ENCODE measurements at regions not wholly inside any gene's neighbourhood (a gene's known extent, or its start where the extent isn't known, plus 50 kb on each side); places are given as distances from the start of the nearest gene placed in this dataset.
A peak's percentile ranks its signal among the peaks of the same experiment; 100 is the strongest.
"Not testable (repeated sequence)": the region's sequence is repeated elsewhere in the genome, so short reads cannot be mapped to it uniquely, and the experiment has no call there.

GRCh38 chrY:17827155-17827554 is 52.9 kb downstream of the CDY2B start:
- H3K4me3 ChIP-seq; H3K4me1 ChIP-seq; DNase-seq; H3K27ac ChIP-seq; H3K36me3 ChIP-seq; intact Hi-C loops (cut with DNase I); H3K27me3 ChIP-seq; ATAC-seq; H3K9me3 ChIP-seq: not testable (repeated sequence)

GRCh38 chrY:17819700-17820099 is 60.3 kb downstream of the CDY2B start:
- H3K4me1 ChIP-seq; H3K36me3 ChIP-seq; H3K27ac ChIP-seq; DNase-seq; H3K27me3 ChIP-seq; H3K9me3 ChIP-seq; H3K4me3 ChIP-seq; intact Hi-C loops (cut with DNase I); ATAC-seq: not testable (repeated sequence)

- DNase-seq; H3K36me3 ChIP-seq; H3K27ac ChIP-seq; H3K27me3 ChIP-seq; H3K9me3 ChIP-seq; H3K4me1 ChIP-seq; ATAC-seq; H3K4me3 ChIP-seq; intact Hi-C loops (cut with DNase I): not testable (repeated sequence)
Measured at GRCh38 chrY:17819025-17819646, 60.9 kb downstream of the CDY2B start.

- H3K27me3 ChIP-seq; DNase-seq; H3K4me1 ChIP-seq; H3K27ac ChIP-seq; H3K36me3 ChIP-seq; ATAC-seq; H3K4me3 ChIP-seq; intact Hi-C loops (cut with DNase I); H3K9me3 ChIP-seq: not testable (repeated sequence)
Measured at GRCh38 chrY:17817076-17818068, 62.6 kb downstream of the CDY2B start.

GRCh38 chrY:17812664-17813063 is 67.4 kb downstream of the CDY2B start:
- H3K4me3 ChIP-seq; H3K27ac ChIP-seq; intact Hi-C loops (cut with DNase I); H3K36me3 ChIP-seq; H3K4me1 ChIP-seq; DNase-seq; H3K27me3 ChIP-seq; ATAC-seq; H3K9me3 ChIP-seq: not testable (repeated sequence)

GRCh38 chrY:17799915-17800314 is 80.1 kb downstream of the CDY2B start:
- H3K27me3 ChIP-seq; H3K9me3 ChIP-seq; H3K36me3 ChIP-seq; intact Hi-C loops (cut with DNase I); ATAC-seq; H3K4me3 ChIP-seq; H3K4me1 ChIP-seq; DNase-seq; H3K27ac ChIP-seq: not testable (repeated sequence)

- H3K27ac ChIP-seq; H3K4me3 ChIP-seq; H3K36me3 ChIP-seq; H3K27me3 ChIP-seq; ATAC-seq; H3K9me3 ChIP-seq; DNase-seq; H3K4me1 ChIP-seq; intact Hi-C loops (cut with DNase I): not testable (repeated sequence)
Measured at GRCh38 chrY:17787214-17787613, 92.8 kb downstream of the CDY2B start.

- H3K36me3 ChIP-seq; ATAC-seq; DNase-seq; H3K4me1 ChIP-seq; H3K27ac ChIP-seq; H3K27me3 ChIP-seq; H3K4me3 ChIP-seq; H3K9me3 ChIP-seq; intact Hi-C loops (cut with DNase I): not testable (repeated sequence)
Measured at GRCh38 chrY:17766000-17766699, 113.9 kb downstream of the CDY2B start.

- H3K27ac ChIP-seq; H3K27me3 ChIP-seq; H3K4me3 ChIP-seq; intact Hi-C loops (cut with DNase I); H3K9me3 ChIP-seq; H3K36me3 ChIP-seq; DNase-seq; H3K4me1 ChIP-seq; ATAC-seq: not testable (repeated sequence)
Measured at GRCh38 chrY:17759213-17759612, 120.8 kb downstream of the CDY2B start.

GRCh38 chrY:17752887-17753497 is 127.0 kb downstream of the CDY2B start:
- H3K27me3 ChIP-seq; H3K4me3 ChIP-seq; DNase-seq; H3K36me3 ChIP-seq; intact Hi-C loops (cut with DNase I); H3K4me1 ChIP-seq; H3K27ac ChIP-seq; ATAC-seq; H3K9me3 ChIP-seq: not testable (repeated sequence)

GRCh38 chrY:17739852-17740251 is 140.2 kb downstream of the CDY2B start:
- ATAC-seq; H3K27me3 ChIP-seq; H3K36me3 ChIP-seq; DNase-seq; H3K4me3 ChIP-seq; H3K4me1 ChIP-seq; intact Hi-C loops (cut with DNase I); H3K9me3 ChIP-seq; H3K27ac ChIP-seq: not testable (repeated sequence)

- DNase-seq; H3K4me1 ChIP-seq; H3K36me3 ChIP-seq; H3K27ac ChIP-seq; H3K9me3 ChIP-seq; H3K27me3 ChIP-seq; H3K4me3 ChIP-seq; intact Hi-C loops (cut with DNase I): not testable (repeated sequence)
- ATAC-seq, result peak; percentile 66
Measured at GRCh38 chrY:17729474-17729873, 150.5 kb downstream of the CDY2B start.

GRCh38 chrY:17716329-17717043 is 163.5 kb downstream of the CDY2B start:
- ATAC-seq; intact Hi-C loops (cut with DNase I); H3K4me3 ChIP-seq: not testable (repeated sequence)

More at GRCh38 chrY:17716329-17717043, 163.5 kb downstream of the CDY2B start:
- not testable (repeated sequence) for H3K27me3 ChIP-seq, DNase-seq, H3K27ac ChIP-seq, H3K4me1 ChIP-seq, H3K36me3 ChIP-seq, H3K9me3 ChIP-seq
